Gastroesophageal sphincter (tissue), 3 donors: ENCODE measurements at regions not wholly inside any gene's neighbourhood (a gene's known extent, or its start where the extent isn't known, plus 50 kb on each side); places are given as distances from the start of the nearest gene placed in this dataset.

Experiments used
- POLR2A ChIP-seq, 2 donors: fragments of 450-650 bp; IDR thresholded peaks; one replicate each; pipeline ENCODE4 v1.6.1; 2017; ENCODE audit warnings: antibody characterized with exemption in 2 of 2, mild to moderate bottlenecking in 2 of 2, moderate library complexity in 1 of 2
- TF ChIP-seq, protein P1 (sequence below), 4 experiments: fragments of 200-600 bp in 2 of 4; fragments of 450-650 bp in 2 of 4; sonication (generic) in 1 of 4; IDR thresholded peaks; one replicate each; pipeline ENCODE4 v1.5.1; 2017 to 2019; ENCODE audit warnings: antibody characterized with exemption in 4 of 4, mild to moderate bottlenecking in 2 of 4, moderate library complexity in 2 of 4

DNA sequence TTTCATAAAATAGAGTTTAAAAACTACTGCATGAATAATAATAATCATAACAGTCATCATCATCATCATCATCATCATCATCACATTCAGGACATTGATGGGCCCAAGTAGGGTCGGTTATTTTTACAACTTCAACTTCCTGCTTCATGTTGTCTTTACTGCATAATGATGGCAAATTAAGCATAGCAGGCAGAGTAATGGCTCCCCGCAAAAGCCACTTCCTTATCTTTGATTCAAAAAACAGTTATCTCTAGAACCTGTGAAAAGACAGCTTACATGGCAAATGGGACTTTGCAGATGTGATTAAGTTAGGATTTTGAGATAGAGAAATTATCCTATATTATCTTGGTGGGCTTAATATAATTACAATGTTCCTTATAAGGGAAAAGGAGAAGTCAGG, 792.9 kb downstream of the LIG4 start:
- no peak for TF ChIP-seq POLR2A (IDR thresholded peaks at IDR 0.05)
- TF ChIP-seq, protein P1, sequence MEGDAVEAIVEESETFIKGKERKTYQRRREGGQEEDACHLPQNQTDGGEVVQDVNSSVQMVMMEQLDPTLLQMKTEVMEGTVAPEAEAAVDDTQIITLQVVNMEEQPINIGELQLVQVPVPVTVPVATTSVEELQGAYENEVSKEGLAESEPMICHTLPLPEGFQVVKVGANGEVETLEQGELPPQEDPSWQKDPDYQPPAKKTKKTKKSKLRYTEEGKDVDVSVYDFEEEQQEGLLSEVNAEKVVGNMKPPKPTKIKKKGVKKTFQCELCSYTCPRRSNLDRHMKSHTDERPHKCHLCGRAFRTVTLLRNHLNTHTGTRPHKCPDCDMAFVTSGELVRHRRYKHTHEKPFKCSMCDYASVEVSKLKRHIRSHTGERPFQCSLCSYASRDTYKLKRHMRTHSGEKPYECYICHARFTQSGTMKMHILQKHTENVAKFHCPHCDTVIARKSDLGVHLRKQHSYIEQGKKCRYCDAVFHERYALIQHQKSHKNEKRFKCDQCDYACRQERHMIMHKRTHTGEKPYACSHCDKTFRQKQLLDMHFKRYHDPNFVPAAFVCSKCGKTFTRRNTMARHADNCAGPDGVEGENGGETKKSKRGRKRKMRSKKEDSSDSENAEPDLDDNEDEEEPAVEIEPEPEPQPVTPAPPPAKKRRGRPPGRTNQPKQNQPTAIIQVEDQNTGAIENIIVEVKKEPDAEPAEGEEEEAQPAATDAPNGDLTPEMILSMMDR (IDR thresholded peaks at IDR 0.05): no peak
